Upper lobe of left lung (tissue), 4 donors: ENCODE measurements at regions not wholly inside any gene's neighbourhood (a gene's known extent, or its start where the extent isn't known, plus 50 kb on each side); places are given as distances from the start of the nearest gene placed in this dataset.

Experiments used
- POLR2A ChIP-seq, 4 donors: fragments of 450-650 bp; IDR thresholded peaks; one replicate each; pipeline ENCODE4 v1.5.1; 2016 to 2017; ENCODE audit warnings: antibody characterized with exemption in 4 of 4, mild to moderate bottlenecking in 2 of 4
- POLR2AphosphoS5 ChIP-seq, 2 donors: sonication (generic); formaldehyde crosslinking; IDR thresholded peaks; one replicate each; pipeline ENCODE4 v1.5.1; 2017; ENCODE audit warnings: antibody characterized with exemption in 2 of 2
- TF ChIP-seq, protein P1 (sequence below), 6 experiments: fragments of 450-650 bp in 4 of 6; fragments of 200-600 bp in 2 of 6; sonication (generic) in 2 of 6; IDR thresholded peaks; one replicate each; pipeline ENCODE4 v1.5.1; 2016 to 2019; ENCODE audit warnings: antibody characterized with exemption in 6 of 6

DNA sequence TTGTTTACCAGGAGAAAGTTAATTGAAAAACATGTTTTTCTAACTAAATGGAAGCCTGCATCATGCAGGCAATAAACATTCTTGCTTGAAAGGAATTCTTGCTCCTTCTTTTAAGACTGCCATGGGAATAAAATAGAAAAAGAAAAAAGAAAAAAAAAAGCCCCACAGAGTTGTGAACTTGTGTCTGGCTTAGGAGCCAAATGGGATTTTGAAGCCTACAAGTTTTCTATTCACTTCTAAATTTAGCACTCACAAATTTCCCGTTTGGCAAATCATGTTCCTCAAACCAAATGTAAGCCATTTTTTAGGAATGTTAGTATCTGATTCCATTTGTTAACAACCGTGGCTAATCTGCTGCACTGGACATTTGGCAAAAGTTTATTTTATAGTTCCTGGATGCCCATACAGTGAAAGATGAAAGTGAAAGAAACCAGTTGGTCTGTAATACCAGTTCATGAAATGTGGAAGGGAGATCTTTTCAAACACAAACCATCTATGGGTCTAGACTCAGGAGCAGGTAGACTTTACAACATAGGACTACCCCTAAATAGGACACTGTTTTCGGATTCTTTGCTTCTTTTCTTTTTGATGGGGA, 133.8 kb upstream of the GMNC start:
- TF ChIP-seq, protein P1, sequence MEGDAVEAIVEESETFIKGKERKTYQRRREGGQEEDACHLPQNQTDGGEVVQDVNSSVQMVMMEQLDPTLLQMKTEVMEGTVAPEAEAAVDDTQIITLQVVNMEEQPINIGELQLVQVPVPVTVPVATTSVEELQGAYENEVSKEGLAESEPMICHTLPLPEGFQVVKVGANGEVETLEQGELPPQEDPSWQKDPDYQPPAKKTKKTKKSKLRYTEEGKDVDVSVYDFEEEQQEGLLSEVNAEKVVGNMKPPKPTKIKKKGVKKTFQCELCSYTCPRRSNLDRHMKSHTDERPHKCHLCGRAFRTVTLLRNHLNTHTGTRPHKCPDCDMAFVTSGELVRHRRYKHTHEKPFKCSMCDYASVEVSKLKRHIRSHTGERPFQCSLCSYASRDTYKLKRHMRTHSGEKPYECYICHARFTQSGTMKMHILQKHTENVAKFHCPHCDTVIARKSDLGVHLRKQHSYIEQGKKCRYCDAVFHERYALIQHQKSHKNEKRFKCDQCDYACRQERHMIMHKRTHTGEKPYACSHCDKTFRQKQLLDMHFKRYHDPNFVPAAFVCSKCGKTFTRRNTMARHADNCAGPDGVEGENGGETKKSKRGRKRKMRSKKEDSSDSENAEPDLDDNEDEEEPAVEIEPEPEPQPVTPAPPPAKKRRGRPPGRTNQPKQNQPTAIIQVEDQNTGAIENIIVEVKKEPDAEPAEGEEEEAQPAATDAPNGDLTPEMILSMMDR (IDR thresholded peaks at IDR 0.05) = no peak
- no peak for TF ChIP-seq POLR2A (IDR thresholded peaks at IDR 0.05)
- no peak for TF ChIP-seq POLR2AphosphoS5 (IDR thresholded peaks at IDR 0.05)
